SU-DHL-6 (cell line): ENCODE measurements at regions not wholly inside any gene's neighbourhood (a gene's known extent, or its start where the extent isn't known, plus 50 kb on each side); places are given as distances from the start of the nearest gene placed in this dataset.

Source experiments
- H2AFZ ChIP-seq: fragments of 200-600 bp; sonication (generic); 2 replicates; pipeline ENCODE4 v1.6.1; 2014; ENCODE audit warnings: low read depth, mild to moderate bottlenecking, moderate library complexity, mixed read lengths, antibody characterized with exemption, low read length; ENCODE audit not compliant: severe bottlenecking
- H3F3A ChIP-seq: fragments of 200-600 bp; shearing (Covaris generic); 2 replicates; pipeline ENCODE4 v1.6.0; 2016; ENCODE audit warnings: antibody characterized with exemption, mild to moderate bottlenecking; ENCODE audit not compliant: insufficient read depth
- H3K27ac ChIP-seq: fragments of 200-600 bp; sonication (generic); 2 replicates; pipeline ENCODE4 v1.5.1; 2016; ENCODE audit warnings: low read depth, mild to moderate bottlenecking, low read length, moderate library complexity, mixed read lengths
- H3K27me3 ChIP-seq: fragments of 200-600 bp; sonication (generic), shearing (Covaris generic); 2 replicates; pipeline ENCODE4 v1.6.0; 2014; ENCODE audit warnings: mild to moderate bottlenecking, low read length
- H3K36me3 ChIP-seq: fragments of 200-600 bp; sonication (generic); 2 replicates; pipeline ENCODE4 v1.6.1; 2014; ENCODE audit warnings: mild to moderate bottlenecking, low read length, mixed read lengths
- H3K4me2 ChIP-seq: fragments of 300-600, 200-600 bp; shearing (Covaris generic), sonication (generic); 2 replicates; pipeline ENCODE4 v1.6.0; 2014; ENCODE audit warnings: low read length, low read depth, mild to moderate bottlenecking; ENCODE audit not compliant: poor library complexity, severe bottlenecking
- H3K4me3 ChIP-seq: fragments of 200-600 bp; sonication (generic); 2 replicates; pipeline ENCODE4 v1.5.1; 2014; ENCODE audit warnings: antibody characterized with exemption, low read length, mild to moderate bottlenecking, mixed read lengths; ENCODE audit not compliant: insufficient read depth, poor library complexity, severe bottlenecking
- H3K79me2 ChIP-seq: fragments of 200-600 bp; sonication (generic); 2 replicates; pipeline ENCODE4 v1.6.1; 2014; ENCODE audit warnings: mild to moderate bottlenecking, low read length, moderate library complexity; ENCODE audit not compliant: insufficient read depth
- H3K9ac ChIP-seq: fragments of 200-600 bp; sonication (generic); 2 replicates; pipeline ENCODE4 v1.7.0; 2014; ENCODE audit warnings: mild to moderate bottlenecking, low read length
- H3K9me2 ChIP-seq: fragments of 200-600 bp; sonication (generic); replicated peaks from 2 replicates; pipeline ENCODE4 v1.6.1; 2014; ENCODE audit warnings: low read length; ENCODE audit not compliant: insufficient read depth
- H3K9me3 ChIP-seq: fragments of 200-600 bp; sonication (generic); 2 replicates; pipeline ENCODE4 v1.6.1; 2014; ENCODE audit warnings: low read length, mixed read lengths; ENCODE audit not compliant: insufficient read depth
- H4K20me1 ChIP-seq: fragments of 200-600 bp; sonication (generic); 2 replicates; pipeline ENCODE4 v1.6.1; 2014; ENCODE audit warnings: low read depth, mild to moderate bottlenecking, antibody characterized with exemption, low read length, moderate library complexity, mixed read lengths
- CTCF ChIP-seq: fragments of 200-600 bp; sonication (generic); IDR thresholded peaks from one replicate; pipeline ENCODE4 v1.5.1; 2017; ENCODE audit warnings: antibody characterized with exemption, mild to moderate bottlenecking, low read length, moderate library complexity; ENCODE audit not compliant: insufficient read depth, poor library complexity, severe bottlenecking
- EZH2phosphoT487 ChIP-seq: fragments of 200-600 bp; sonication (generic), shearing (Covaris generic); conservative IDR thresholded peaks from 2 replicates; pipeline ENCODE4 v1.6.1; 2018; ENCODE audit warnings: mild to moderate bottlenecking, antibody characterized with exemption, low read length, moderate library complexity, mixed read lengths

GRCh38 chr4:131302108-131302507, 1847.0 kb upstream of the PCDH10 start:
- Histone ChIP-seq H3K27ac (no peak overlapping the region), H3K79me2 (no peaks in the 10 kb centered on the region), H3K27me3 (no peaks in the 10 kb centered on the region), H3K9ac (no peak overlapping the region), H4K20me1 (no peaks in the 10 kb centered on the region), H3K9me3 (no peaks in the 10 kb centered on the region), H3K4me3 (no peak overlapping the region), H3K4me2 (no peak overlapping the region), H3K9me2 (no peaks in the 10 kb centered on the region), H2AFZ (peak overlapping the region; percentile 54), H3F3A (no peaks in the 10 kb centered on the region), H3K36me3 (no peaks in the 10 kb centered on the region)
- TF ChIP-seq CTCF (no peak), EZH2phosphoT487 (no peak)

GRCh38 chr4:131304686-131305085, 1844.4 kb upstream of the PCDH10 start:
- H3F3A ChIP-seq: no peaks in the 10 kb centered on the region
- H3K4me2 ChIP-seq: no peak overlapping the region
- no peaks in the 10 kb centered on the region for H3K9me2 ChIP-seq
- no peak overlapping the region for H3K9ac ChIP-seq
- H3K79me2 ChIP-seq: no peaks in the 10 kb centered on the region
- no peaks in the 10 kb centered on the region for H3K27me3 ChIP-seq
- H2AFZ ChIP-seq: no peak overlapping the region
- no peak overlapping the region for H3K4me3 ChIP-seq
- no peak for TF ChIP-seq EZH2phosphoT487
- TF ChIP-seq CTCF: no peak
- H4K20me1 ChIP-seq: no peaks in the 10 kb centered on the region
- no peak overlapping the region for H3K27ac ChIP-seq
- no peaks in the 10 kb centered on the region for H3K9me3 ChIP-seq
- no peaks in the 10 kb centered on the region for H3K36me3 ChIP-seq

- no peaks in the 10 kb centered on the region for H3K79me2 ChIP-seq
- H3K9ac ChIP-seq: no peak overlapping the region
- no peaks in the 10 kb centered on the region for H4K20me1 ChIP-seq
- H3F3A ChIP-seq: no peaks in the 10 kb centered on the region
- no peak overlapping the region for H3K27ac ChIP-seq
- no peaks in the 10 kb centered on the region for H3K9me2 ChIP-seq
- H3K4me3 ChIP-seq: no peak overlapping the region
- H3K36me3 ChIP-seq: no peaks in the 10 kb centered on the region
- no peak for TF ChIP-seq CTCF
- no peak for TF ChIP-seq EZH2phosphoT487
- no peak overlapping the region for H2AFZ ChIP-seq
- H3K9me3 ChIP-seq: no peaks in the 10 kb centered on the region
- H3K4me2 ChIP-seq: no peak overlapping the region
- H3K27me3 ChIP-seq: no peaks in the 10 kb centered on the region
Measured at GRCh38 chr4:131309628-131310027, 1839.5 kb upstream of the PCDH10 start.

- no peaks in the 10 kb centered on the region for H3K9me2 ChIP-seq
- H3F3A ChIP-seq: no peaks in the 10 kb centered on the region
- no peak overlapping the region for H3K27ac ChIP-seq
- no peak overlapping the region for H3K9ac ChIP-seq
- no peaks in the 10 kb centered on the region for H3K36me3 ChIP-seq
- H3K4me3 ChIP-seq: no peak overlapping the region
- no peak overlapping the region for H2AFZ ChIP-seq
- no peak overlapping the region for H3K4me2 ChIP-seq
- H3K27me3 ChIP-seq: no peaks in the 10 kb centered on the region
- no peak for TF ChIP-seq CTCF
- no peak for TF ChIP-seq EZH2phosphoT487
- H3K79me2 ChIP-seq: no peaks in the 10 kb centered on the region
- no peaks in the 10 kb centered on the region for H3K9me3 ChIP-seq
- H4K20me1 ChIP-seq: no peaks in the 10 kb centered on the region
Measured at GRCh38 chr4:131316086-131316485, 1833.0 kb upstream of the PCDH10 start.
